ENCODE measurements at regions not wholly inside any gene's neighbourhood (a gene's known extent, or its start where the extent isn't known, plus 50 kb on each side); places are given as distances from the start of the nearest gene placed in this dataset.

DNA sequence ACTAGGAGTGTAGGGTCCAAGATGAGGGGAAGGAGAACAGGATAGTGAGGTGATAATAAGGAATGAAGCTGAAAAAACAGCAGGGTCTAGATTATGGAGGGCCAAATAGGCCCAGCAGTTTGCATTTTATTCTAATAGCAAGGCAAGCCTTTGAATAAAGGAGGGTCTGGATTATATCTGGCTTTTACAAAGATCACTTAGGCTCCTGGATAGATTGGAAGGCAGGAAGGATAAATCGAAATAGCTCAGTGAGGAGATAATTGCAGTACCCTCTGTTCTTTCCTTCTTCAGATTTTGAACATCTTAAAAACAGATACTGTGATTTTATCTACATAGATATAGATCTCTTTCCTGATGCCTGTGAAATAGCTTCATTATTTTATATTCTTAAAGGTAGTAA, 53.8 kb upstream of the PTGFR start:
- DNase-seq, result no peak

DNA sequence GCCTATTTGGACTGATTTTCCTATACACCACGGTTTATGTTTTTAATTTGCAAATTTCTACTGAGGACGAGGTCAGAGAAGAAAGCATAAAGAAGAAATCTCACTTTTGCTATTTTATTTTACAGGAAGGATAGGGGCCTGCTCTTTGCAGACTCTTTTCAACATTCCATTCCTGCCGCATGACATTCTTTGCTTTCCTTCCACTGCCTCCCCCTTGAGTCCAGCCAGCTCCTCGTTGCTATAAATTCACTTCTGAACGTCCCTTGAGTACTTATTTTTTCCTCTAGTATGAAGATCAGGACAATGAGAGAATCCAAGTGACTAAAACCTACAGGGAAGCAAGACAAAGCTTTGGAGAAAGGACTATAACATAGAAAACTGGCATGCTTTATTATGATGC, 53.4 kb upstream of the PTGFR start:
- no peak for DNase-seq

DNA sequence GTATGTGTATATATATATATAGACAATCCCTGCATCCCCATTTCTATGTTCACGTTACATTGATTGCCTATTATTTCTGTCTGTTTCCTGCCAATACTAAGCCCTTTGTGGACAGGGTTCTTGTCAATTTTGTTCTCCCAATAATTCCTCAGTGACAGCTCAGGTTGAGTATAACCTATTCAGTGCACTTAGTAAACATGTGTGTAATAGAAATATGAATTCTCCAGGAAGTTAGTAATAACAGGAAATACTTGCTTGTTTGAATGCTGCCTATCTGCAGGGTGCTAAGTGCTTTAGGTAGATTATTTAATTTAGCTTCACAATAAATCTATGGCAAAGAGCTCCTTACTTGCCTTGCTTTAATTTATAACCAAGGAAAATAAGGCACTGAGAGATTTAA, 52.8 kb upstream of the PTGFR start:
- no peak for DNase-seq

DNA sequence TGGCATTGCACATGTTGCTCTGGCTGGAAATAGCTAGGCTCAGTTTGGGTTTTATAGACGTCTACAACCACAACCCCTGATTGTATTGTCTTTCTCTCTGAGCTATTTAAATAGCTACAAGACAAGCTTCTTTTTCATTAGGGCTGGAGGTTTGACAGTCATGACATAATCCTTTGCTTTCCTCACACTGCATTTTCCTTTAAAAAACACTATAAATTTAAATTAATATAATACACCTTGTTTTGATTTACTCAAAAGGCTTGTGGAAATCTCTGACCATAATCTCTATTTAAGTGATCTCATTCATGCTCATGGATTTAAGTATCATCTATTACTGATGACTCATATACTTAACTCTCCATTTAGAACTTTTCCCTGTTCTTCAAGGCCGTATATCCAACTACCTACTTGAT, 50.4 kb upstream of the PTGFR start:
- no peak for DNase-seq

All from GDM1 (cell line).